NCI-H510A (cell line): ENCODE measurements at regions not wholly inside any gene's neighbourhood (a gene's known extent, or its start where the extent isn't known, plus 50 kb on each side); places are given as distances from the start of the nearest gene placed in this dataset.

Source experiments
- DNase-seq: peaks from one replicate; lab custom pipeline; 2025; lab: John Stamatoyannopoulos, UW

DNA sequence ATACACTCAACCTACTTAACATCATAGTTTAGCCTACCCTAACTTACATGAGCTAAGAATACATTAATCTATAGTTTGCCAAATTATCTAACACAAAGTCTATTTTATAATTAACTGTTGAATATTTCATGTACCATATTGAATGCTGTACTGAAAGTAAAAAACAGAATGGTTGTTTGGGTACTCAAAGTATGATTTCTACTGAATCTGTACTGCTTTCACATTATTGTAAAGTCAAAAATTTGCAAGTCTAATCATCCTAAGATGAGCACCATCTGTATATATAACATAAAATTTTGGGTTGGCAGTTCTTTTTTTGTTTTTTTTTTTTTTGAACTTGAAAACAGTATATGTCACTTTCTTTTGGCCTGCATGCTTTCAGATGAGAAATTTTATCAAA, 1212.6 kb downstream of the SLITRK5 start:
- DNase-seq: no peak

DNA sequence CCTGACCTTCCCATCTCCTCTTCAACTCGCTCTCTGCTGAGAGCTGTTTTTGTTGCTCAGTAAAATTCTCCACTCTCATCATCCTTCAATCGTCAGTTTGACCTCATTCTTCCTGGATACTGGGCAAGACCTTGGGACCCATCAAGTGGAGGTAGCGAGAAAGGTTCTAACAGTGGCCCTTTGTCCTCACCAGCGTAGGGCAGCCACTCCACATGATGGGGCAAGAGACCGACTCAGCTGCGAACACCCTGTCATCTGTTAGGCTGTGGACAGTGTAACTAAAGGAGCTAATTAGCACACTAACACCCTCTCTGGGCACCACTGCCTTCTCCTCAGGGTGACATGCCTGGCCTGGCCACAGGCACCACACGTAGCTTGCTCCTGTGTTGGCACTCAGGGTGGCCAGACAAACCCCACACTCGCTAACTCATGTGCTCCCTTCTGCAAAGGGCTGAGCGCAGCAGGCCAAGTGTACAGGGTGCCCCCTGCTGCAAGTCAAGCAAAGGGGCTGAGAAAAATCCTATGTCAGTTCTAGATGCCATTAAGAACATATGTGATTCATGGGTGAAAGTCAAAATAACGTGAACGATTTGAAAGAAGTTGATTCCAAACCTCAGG, 1216.0 kb downstream of the SLITRK5 start:
- no peak for DNase-seq

DNA sequence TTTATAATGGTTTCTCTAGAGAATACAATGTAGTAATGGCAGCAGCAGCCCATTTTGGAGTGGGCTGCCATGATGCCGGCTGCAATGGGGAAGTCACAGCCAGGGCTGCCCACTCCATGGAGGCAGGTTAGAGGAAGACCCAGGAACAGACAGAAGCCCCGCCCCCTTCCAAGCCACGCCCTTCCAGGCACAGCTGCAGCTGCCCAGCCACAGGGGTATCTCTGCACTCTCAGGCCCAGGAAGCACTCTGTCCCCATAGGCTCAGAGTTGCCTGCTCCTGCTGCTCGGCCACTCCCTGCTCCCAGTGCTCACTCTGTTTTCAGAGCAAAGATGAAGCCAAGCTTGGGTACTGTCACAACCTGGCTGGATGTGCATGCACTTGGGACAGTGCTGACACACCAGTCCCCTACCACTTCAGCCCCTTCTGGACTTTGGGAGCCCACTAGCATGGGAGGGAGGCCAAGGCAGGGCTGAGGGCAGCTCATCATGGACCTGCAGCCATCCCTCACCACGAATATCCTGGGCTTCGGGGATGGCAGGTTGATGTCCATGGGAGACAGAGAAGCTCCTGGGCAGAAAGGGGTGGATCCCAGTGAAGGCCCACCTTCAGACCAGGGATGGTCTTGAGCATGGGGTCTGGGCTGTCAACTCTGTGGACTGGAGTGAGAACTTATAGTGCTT, 1224.2 kb downstream of the SLITRK5 start:
- DNase-seq: no peak

GRCh38 chr13:88896466-88896865, 1225.3 kb downstream of the SLITRK5 start:
- DNase-seq: no peak

DNA sequence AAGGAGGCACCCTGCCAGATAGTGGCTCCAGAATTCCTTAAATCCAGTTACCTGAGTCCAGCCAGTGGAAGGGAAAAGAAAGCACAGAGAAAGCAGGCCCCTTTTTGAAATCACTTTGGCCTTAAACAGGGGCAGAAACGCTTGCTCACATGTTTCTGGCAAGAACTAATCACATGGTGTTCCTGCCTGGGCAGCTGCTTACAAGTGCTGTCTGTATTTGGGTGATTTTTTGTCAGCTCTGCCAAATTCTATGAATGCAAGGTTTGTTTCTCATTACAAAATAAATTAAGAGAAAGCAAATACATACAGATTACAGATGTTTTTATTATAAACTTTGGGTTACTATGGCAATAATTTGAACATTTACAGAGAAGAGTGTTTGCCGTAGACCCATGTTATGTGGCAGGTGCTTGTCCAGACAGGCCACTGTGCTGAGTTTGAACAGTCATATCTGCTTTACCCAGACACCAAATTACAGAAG, 1237.8 kb downstream of the SLITRK5 start:
- DNase-seq: no peak

DNA sequence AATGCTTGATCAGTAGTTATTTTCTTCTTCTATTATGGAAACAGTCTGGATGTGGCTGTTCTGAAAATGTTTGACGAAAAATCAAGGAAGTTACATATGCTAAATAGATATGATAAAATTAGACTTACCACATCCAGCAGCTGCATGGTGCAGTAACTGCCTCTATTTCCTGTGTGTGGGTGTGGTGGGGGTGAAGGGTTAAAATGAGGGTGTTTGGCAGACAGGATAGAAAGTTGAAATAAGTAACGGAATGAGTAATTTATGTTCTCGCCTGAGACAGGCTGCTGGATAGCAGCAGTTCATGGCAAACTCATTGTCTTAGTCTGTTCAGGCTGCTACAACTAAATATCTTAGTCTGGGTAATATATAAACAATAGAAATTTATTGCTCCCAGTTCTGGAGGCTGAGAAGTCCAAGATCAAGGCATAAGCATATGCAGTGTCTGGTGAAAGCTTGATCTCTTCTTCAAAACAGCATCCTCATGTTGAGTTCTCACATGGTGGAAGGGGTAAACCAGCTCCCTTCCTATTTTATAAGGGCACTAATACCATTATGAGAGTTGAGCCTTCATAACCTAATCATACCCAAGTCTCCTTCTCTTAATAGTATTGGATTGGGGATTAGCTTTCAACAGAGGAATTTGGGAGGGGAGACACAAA, 1248.9 kb downstream of the SLITRK5 start:
- no peak for DNase-seq

DNA sequence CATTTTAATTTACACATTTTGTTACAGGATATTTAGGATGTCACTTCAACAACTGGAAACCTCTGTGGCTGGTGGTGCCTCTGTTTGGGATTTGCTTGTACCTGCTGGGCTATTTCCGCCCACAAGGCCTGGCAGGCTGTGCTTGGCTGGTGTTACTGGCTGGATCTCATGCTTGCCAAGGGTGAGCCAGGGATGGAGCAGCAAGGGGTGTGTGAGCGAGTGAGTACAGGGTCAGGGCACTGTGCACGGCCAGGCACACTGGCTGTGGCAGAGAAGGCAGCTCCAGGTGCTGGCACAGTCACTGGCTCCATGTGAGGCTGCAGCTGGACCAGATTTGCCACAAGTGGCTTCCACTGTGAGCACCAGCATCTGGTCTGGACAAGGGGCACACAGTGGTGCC, 1254.8 kb downstream of the SLITRK5 start:
- no peak for DNase-seq

GRCh38 chr13:88926890-88927502, 1255.8 kb downstream of the SLITRK5 start:
- no peak for DNase-seq

- DNase-seq: no peak
Measured at GRCh38 chr13:88932950-88933349, 1261.8 kb downstream of the SLITRK5 start.

DNA sequence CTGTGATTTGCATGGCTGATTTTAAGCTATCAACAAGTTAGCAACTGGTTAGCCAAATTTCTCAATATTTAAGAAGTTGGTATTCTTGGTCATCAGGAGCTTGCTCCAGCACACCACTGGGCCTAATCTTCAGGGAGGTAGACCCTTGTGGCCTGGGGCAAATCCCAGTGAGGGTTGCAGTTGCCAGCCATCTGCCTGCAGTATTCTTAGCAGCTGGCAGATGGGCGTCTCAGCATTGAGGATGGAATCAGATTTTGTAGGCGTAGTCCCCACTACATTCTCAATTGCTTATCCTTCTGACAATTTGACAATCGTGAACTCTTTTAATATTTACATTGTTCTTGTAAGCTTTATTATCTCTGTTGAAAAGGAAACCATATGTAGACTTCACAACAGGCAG, 1266.2 kb downstream of the SLITRK5 start:
- no peak for DNase-seq

DNA sequence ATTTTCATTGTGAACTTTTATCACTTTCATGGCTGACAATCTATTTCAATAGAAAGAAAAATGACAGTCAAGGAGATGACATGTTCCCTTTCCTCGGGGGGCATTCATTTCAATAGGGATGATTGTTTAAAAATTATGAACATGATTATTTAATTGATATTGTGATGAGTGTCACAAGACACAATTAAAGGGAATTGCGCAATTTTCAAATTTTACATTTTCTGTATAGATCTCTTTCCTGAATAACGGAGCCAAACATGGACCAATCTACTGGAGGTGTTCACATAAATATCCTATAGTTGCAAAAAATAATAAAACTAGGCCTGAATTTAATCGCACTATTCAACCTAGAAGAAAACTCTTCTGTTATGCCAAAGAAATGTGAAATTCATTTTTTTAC, 1274.6 kb downstream of the SLITRK5 start:
- no peak for DNase-seq

DNA sequence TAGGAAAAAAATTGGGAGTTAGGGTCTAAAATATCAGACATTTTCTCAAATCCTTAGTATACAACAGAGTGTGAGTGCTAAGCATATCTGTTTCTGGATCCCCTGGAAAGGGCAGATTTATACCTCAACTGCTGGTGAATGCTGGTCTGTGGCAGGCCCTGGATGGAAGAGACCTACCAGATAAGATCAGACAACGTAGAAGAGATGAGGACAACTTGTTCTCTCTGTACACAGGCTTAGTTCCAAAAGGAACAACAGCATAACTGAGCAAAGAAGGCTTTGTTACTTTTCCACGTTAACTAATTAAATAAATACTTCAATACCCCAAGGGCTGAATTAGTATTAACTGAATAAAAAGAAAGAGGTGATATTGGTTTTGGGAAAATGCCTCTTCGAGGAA, 1277.3 kb downstream of the SLITRK5 start:
- no peak for DNase-seq

GRCh38 chr13:88958821-88959220, 1287.7 kb downstream of the SLITRK5 start:
- DNase-seq: no peak

- DNase-seq: no peak
Measured at GRCh38 chr13:88976466-88976865, 1305.3 kb downstream of the SLITRK5 start.

GRCh38 chr13:88978607-88979006, 1307.4 kb downstream of the SLITRK5 start:
- DNase-seq: no peak

GRCh38 chr13:88979465-88980175, 1308.4 kb downstream of the SLITRK5 start:
- DNase-seq: no peak

DNA sequence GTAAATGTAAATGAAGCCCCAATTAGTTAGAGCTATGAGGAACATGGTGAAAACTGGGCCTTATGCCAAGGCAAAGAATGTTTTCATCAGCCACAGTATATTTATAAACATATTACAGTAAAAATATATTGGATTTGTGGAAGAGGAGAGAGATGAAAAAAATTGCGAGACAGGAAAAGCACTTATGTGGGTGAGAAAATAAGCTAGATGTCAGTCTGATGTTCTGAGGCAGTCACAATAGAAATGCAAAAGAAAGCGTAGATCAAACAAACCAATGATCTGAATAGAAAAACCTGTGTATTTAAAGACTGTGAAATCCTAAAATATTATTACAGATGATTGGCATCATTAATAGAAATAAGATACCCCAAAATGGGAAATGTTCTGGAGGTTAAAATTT, 1332.5 kb downstream of the SLITRK5 start:
- no peak for DNase-seq

DNA sequence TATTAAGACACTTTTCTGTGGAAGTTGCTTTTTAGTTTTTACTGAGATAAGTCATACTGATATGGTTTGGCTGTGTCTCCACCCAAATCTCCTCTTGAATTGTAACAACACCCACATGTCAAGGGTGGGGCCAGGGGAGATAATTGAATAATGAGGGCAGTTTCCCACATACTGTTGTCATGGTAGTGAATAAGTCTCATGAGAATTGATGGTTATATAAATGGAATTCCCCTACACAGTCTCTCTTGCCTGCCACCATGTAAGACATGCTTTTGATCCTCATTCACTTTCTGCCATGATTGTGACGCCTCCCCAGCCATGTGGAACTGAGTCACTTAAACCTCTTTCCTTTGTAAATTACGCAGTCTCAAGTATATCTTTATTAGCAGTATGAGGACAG, 1340.4 kb downstream of the SLITRK5 start:
- DNase-seq: no peak

- no peak for DNase-seq
Measured at GRCh38 chr13:89027694-89028306, 1356.6 kb downstream of the SLITRK5 start.

DNA sequence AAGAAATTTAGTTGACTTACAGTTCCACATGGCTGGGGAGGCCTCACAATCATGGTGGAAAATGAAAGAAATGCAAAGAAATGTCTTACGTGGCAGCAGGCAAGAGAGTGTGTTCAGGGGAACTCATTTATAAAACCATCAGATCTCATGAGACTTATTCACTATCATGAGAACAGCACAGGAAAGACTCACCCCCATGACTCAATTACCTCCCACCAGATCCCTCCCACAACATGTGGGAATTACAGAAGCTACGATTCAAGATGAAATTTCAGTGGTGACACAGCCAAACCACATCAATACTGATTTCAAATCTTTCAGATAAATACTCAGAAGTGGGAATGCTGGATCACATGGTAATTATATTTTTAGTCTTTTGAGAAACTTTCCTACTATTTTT, 1357.9 kb downstream of the SLITRK5 start:
- no peak for DNase-seq

DNA sequence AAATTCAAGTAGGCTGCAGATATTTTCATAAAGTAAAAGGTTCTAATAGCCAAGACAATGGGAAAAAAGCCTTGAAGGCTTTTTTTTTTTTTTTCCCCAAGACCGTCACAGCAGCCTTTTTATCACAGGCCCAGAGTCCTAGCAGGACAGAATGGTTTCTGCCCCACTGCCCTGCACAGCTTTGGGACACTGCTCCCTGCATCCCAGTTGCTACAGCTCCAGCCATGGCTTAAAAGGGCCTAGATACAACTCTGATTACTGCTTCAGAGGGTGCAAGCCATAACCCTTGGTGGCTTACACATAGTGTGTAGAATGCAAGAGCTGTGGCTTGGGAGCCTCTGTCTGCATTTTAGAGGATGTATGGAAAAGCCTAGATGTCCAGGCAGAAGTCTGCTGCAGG, 1362.8 kb downstream of the SLITRK5 start:
- DNase-seq: no peak

DNA sequence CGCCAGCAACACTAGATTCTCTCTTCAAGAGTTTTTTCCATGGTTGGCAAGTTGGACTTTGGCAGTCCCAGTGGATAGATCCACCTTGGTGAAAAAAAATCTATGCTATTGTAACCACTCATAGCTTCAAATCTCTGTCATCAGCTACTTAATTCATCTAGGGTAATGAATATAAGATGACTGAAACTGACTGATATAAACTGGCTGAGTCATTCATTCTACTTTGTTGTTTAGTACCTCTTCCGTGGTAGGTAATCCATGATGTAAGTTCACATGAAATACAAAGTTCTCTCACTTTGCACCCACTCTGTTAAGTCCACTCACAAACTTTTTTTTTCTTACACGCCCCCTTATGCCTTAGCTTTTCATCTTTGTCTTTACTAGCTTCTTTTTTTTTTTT, 1381.5 kb downstream of the SLITRK5 start:
- no peak for DNase-seq
